ENCODE measurements at regions not wholly inside any gene's neighbourhood (a gene's known extent, or its start where the extent isn't known, plus 50 kb on each side); places are given as distances from the start of the nearest gene placed in this dataset.
"Not testable (repeated sequence)": the region's sequence is repeated elsewhere in the genome, so short reads cannot be mapped to it uniquely, and the experiment has no call there.

DNA sequence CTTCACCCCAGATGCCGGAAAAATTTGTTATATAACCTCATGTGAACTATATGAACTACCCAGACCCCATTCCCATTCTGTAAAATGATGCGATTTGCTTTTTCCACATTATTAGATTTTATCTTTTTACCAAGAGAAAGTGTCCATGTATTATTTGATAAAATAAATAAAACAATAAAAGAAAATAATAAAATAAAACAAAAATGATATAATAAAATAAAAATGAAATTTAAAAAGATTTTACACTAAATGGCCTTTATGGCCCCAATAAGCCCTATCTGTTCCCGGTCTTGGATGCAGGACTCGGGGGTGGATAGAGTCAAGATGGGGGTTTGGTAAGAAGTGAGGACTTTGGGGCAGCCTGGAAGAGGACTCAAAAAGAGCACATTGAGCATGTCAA is 357.2 kb downstream of the MATN1 start:
- no peak overlapping the region for H3K27ac ChIP-seq
- H3K4me2 ChIP-seq: no peak overlapping the region
- no peaks in the 10 kb centered on the region for H3K4me1 ChIP-seq (ENCODE audit: low read depth, poor library complexity, severe bottlenecking)
- no peaks in the 10 kb centered on the region for H3K79me2 ChIP-seq (ENCODE audit: insufficient read depth, low read depth)
- H3K4me3 ChIP-seq (IDR thresholded peaks at IDR 0.05; ENCODE audit: insufficient read depth, low read depth, low read length): no peak overlapping the region
- H3K9ac ChIP-seq: no peak overlapping the region
- H3K27me3 ChIP-seq (ENCODE audit: insufficient read depth, low read depth): no peaks in the 10 kb centered on the region; the same call in 1 of the 2 replicates
- H4K20me1 ChIP-seq (ENCODE audit: insufficient read depth): no peaks in the 10 kb centered on the region
- TF ChIP-seq, protein P1, sequence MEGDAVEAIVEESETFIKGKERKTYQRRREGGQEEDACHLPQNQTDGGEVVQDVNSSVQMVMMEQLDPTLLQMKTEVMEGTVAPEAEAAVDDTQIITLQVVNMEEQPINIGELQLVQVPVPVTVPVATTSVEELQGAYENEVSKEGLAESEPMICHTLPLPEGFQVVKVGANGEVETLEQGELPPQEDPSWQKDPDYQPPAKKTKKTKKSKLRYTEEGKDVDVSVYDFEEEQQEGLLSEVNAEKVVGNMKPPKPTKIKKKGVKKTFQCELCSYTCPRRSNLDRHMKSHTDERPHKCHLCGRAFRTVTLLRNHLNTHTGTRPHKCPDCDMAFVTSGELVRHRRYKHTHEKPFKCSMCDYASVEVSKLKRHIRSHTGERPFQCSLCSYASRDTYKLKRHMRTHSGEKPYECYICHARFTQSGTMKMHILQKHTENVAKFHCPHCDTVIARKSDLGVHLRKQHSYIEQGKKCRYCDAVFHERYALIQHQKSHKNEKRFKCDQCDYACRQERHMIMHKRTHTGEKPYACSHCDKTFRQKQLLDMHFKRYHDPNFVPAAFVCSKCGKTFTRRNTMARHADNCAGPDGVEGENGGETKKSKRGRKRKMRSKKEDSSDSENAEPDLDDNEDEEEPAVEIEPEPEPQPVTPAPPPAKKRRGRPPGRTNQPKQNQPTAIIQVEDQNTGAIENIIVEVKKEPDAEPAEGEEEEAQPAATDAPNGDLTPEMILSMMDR (conservative IDR thresholded peaks at IDR 0.05; ENCODE audit: low read depth, low read length): no peak
- no peaks in the 10 kb centered on the region for H3K36me3 ChIP-seq (ENCODE audit: insufficient read depth)
- no peak overlapping the region for H2AFZ ChIP-seq (ENCODE audit: low read depth)

DNA sequence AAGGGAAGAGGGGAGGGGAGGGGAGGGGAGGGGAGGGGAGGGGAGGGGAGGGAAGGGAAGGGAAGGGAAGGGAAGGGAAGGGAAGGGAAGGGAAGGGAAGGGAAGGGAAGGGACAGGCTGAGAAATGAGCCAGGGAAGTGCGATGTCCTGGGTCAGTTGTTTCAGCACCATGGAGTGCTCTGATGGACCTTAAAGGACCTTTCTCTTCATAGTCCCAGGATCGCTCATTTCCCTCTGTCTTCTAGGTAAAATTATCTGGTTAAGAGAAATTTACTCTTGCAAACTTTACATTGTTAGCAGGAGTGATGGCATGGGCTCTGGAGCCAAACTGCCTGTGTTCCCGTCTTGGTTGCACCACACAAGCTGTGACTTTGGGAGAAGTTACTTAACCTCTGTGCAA is 357.8 kb downstream of the MATN1 start:
- TF ChIP-seq, protein P1 (conservative IDR thresholded peaks at IDR 0.05; ENCODE audit: low read depth, low read length): no peak
- Histone ChIP-seq H3K4me2 (no peak overlapping the region), H3K36me3 (ENCODE audit: insufficient read depth) (no peaks in the 10 kb centered on the region), H3K79me2 (ENCODE audit: insufficient read depth, low read depth) (no peaks in the 10 kb centered on the region), H3K4me1 (ENCODE audit: low read depth, poor library complexity, severe bottlenecking) (no peaks in the 10 kb centered on the region), H3K9ac (no peak overlapping the region), H4K20me1 (ENCODE audit: insufficient read depth) (no peaks in the 10 kb centered on the region), H2AFZ (ENCODE audit: low read depth) (no peak overlapping the region), H3K27ac (no peak overlapping the region), H3K4me3 (IDR thresholded peaks at IDR 0.05; ENCODE audit: insufficient read depth, low read depth, low read length) (no peak overlapping the region), H3K27me3 (ENCODE audit: insufficient read depth, low read depth) (no peaks in the 10 kb centered on the region; the same call in 1 of the 2 replicates)

DNA sequence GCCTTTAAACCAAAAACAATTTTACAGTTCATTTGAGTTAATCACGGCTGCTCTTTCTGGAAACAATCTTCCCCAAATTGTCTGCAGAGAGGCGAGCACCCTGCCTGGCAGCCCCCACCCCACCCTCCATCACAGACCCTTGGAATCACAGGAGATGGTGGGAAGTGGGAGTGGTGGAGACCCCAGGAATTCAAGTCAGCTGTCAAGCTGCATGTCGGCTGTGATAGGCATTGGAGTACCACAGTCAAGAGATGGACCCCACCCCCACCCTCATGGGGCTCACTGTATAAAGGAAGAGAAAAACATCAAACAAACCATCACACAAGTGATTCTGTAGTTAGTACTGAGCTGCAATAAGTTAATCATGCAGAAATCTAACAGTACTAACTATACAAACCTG is 360.4 kb downstream of the MATN1 start:
- H3K4me3 ChIP-seq (IDR thresholded peaks at IDR 0.05; ENCODE audit: insufficient read depth, low read depth, low read length): no peak overlapping the region
- H3K36me3 ChIP-seq (ENCODE audit: insufficient read depth): no peaks in the 10 kb centered on the region
- no peak overlapping the region for H3K4me2 ChIP-seq
- no peak overlapping the region for H2AFZ ChIP-seq (ENCODE audit: low read depth)
- TF ChIP-seq, protein P1 (conservative IDR thresholded peaks at IDR 0.05; ENCODE audit: low read depth, low read length): no peak
- no peak overlapping the region for H3K27ac ChIP-seq
- no peaks in the 10 kb centered on the region for H3K4me1 ChIP-seq (ENCODE audit: low read depth, poor library complexity, severe bottlenecking)
- no peaks in the 10 kb centered on the region for H3K79me2 ChIP-seq (ENCODE audit: insufficient read depth, low read depth)
- no peak overlapping the region for H3K9ac ChIP-seq
- no peaks in the 10 kb centered on the region for H4K20me1 ChIP-seq (ENCODE audit: insufficient read depth)
- no peaks in the 10 kb centered on the region; the same call in 1 of the 2 replicates for H3K27me3 ChIP-seq (ENCODE audit: insufficient read depth, low read depth)

DNA sequence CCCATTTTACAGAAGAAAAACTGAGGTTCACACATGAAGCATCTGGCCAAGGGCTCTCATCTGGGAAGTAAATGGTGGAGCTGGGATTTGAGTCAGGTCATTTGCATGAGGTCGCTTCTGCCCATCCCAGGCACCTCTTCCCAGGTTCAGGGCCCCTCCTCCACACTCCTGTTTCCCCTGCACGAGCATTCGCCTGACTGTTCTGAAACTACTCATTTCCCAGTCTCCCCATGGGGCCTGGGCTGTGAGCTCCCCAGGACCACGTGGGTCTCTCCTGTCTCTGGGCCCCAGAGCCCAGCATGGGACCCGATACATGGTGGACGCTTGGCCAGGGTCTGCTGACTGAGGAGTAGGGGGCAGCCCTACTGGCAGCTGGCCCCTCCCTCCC is 360.8 kb downstream of the MATN1 start:
- TF ChIP-seq, protein P1 (conservative IDR thresholded peaks at IDR 0.05; ENCODE audit: low read depth, low read length): no peak
- Histone ChIP-seq H3K4me2 (no peak overlapping the region), H3K79me2 (ENCODE audit: insufficient read depth, low read depth) (no peaks in the 10 kb centered on the region), H3K4me1 (ENCODE audit: low read depth, poor library complexity, severe bottlenecking) (no peaks in the 10 kb centered on the region), H3K9ac (no peak overlapping the region), H2AFZ (ENCODE audit: low read depth) (no peak overlapping the region), H3K27me3 (ENCODE audit: insufficient read depth, low read depth) (no peaks in the 10 kb centered on the region; the same call in 1 of the 2 replicates), H4K20me1 (ENCODE audit: insufficient read depth) (no peaks in the 10 kb centered on the region), H3K27ac (no peak overlapping the region), H3K4me3 (IDR thresholded peaks at IDR 0.05; ENCODE audit: insufficient read depth, low read depth, low read length) (no peak overlapping the region), H3K36me3 (ENCODE audit: insufficient read depth) (no peaks in the 10 kb centered on the region)

DNA sequence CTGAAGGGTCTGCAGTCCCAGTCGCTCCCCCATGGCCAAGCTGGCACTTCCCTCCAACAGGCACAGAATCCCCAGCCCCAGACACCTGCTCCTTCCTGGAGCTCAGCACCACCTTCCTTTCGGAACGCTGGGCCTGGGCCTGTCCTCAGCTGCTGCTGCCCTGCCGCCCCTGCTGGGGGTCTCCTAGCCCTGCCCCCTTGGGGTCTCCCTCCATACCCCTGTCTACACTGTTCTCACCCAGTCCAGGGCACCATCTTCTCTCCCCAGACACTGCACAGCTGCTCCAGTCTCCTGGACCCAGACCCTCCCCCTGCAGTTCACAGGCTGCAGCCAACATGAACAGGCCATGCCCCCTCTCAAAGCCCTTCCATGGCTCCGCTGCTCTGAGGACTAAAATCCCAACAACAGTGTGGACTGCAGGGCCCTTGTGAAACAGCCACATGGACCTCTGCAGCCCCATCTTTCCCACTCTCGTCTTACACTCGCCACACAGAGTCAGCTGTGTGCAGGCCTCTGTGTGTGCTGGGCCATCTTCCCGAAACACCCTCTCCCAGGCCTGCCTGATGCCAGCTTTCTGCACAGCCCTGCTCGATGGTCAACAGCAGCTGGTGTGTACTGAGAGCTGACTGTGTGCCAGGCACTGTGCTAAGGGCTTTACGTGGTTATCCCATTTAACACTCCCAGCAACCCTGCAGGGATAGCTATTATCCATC is 361.3 kb downstream of the MATN1 start:
- H3K9ac ChIP-seq; H3K4me3 ChIP-seq (IDR thresholded peaks at IDR 0.05; ENCODE audit: insufficient read depth, low read depth, low read length); H3K27ac ChIP-seq; H3K27me3 ChIP-seq (ENCODE audit: insufficient read depth, low read depth); H4K20me1 ChIP-seq (ENCODE audit: insufficient read depth); H3K4me2 ChIP-seq; H3K79me2 ChIP-seq (ENCODE audit: insufficient read depth, low read depth); H3K4me1 ChIP-seq (ENCODE audit: low read depth, poor library complexity, severe bottlenecking); H2AFZ ChIP-seq (ENCODE audit: low read depth); H3K36me3 ChIP-seq (ENCODE audit: insufficient read depth): not testable (repeated sequence)

Data from KMS-11 (cell line).